Gastrocnemius medialis (tissue), 4 donors: ENCODE measurements at regions not wholly inside any gene's neighbourhood (a gene's known extent, or its start where the extent isn't known, plus 50 kb on each side); places are given as distances from the start of the nearest gene placed in this dataset.

Experiments used
- CTCF ChIP-seq, 5 experiments: fragments of 450-650 bp in 3 of 5; fragments of 200-600 bp in 2 of 5; sonication (generic) in 2 of 5; IDR thresholded peaks in 4 of 5; conservative IDR thresholded peaks in 1 of 5; 1 replicate in 4 of 5; 2 replicates in 1 of 5; pipeline ENCODE4 v1.5.1; 2016 to 2019; ENCODE audit warnings: antibody characterized with exemption in 5 of 5, mild to moderate bottlenecking in 3 of 5, moderate library complexity in 3 of 5
- POLR2A ChIP-seq, 2 donors: fragments of 450-650 bp; IDR thresholded peaks; one replicate each; pipeline ENCODE4 v1.6.1; 2017; ENCODE audit warnings: antibody characterized with exemption in 2 of 2, mild to moderate bottlenecking in 2 of 2, moderate library complexity in 2 of 2

- TF ChIP-seq POLR2A (IDR thresholded peaks at IDR 0.05) (no peak), CTCF (IDR thresholded peaks at IDR 0.05 in 4 of 5, conservative IDR thresholded peaks at IDR 0.05 in 1 of 5) (no peak)
Measured at GRCh38 chr1:8092657-8093056, 66.5 kb upstream of the ERRFI1 start.
